ENCODE measurements at regions not wholly inside any gene's neighbourhood (a gene's known extent, or its start where the extent isn't known, plus 50 kb on each side); places are given as distances from the start of the nearest gene placed in this dataset.

GRCh38 chr5:21071986-21072385 lies 1084.0 kb upstream of the CDH18 start:
- Histone ChIP-seq H3K9ac (ENCODE audit: low read length in 2 of 2) (no peak overlapping the region), H3K4me3 (ENCODE audit: low read length in 2 of 2) (no peak overlapping the region), H3K4me1 (ENCODE audit: control insufficient read depth, insufficient read depth, low read length) (no peaks in the 10 kb centered on the region), H3K9me3 (ENCODE audit: control insufficient read depth in 2 of 2, low read length in 2 of 2) (no peaks in the 10 kb centered on the region), H3K27me3 (ENCODE audit: control insufficient read depth in 1 of 2, insufficient read depth in 2 of 2, low read length in 2 of 2) (no peaks in the 10 kb centered on the region), H3K27ac (ENCODE audit: low read length) (no peak overlapping the region), H3K36me3 (ENCODE audit: control insufficient read depth in 2 of 2, insufficient read depth in 2 of 2, low read length in 2 of 2) (no peaks in the 10 kb centered on the region)

DNA sequence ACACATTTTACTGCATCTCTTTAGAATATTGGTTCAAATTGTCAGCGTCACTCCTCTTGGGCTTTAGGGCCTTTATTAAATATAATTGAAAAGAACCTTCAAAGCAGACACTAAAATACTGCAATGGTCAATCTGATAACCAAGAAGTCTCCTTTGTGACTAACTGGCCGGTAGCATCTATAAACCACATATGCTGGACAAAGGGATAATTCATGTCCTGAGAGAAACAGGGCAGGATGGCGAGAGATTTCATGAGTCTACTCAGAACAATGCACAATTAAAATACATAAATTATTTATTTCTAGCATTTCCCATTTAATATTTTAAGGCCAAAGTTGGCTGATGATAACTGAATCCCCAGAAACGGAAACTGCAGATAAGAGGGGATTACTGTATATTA lies 1083.4 kb upstream of the CDH18 start:
- Histone ChIP-seq H3K27me3 (ENCODE audit: control insufficient read depth in 1 of 2, insufficient read depth in 2 of 2, low read length in 2 of 2) (no peaks in the 10 kb centered on the region), H3K4me3 (ENCODE audit: low read length in 2 of 2) (no peak overlapping the region), H3K36me3 (ENCODE audit: control insufficient read depth in 2 of 2, insufficient read depth in 2 of 2, low read length in 2 of 2) (no peaks in the 10 kb centered on the region), H3K9me3 (ENCODE audit: control insufficient read depth in 2 of 2, low read length in 2 of 2) (no peaks in the 10 kb centered on the region), H3K27ac (ENCODE audit: low read length) (no peak overlapping the region), H3K9ac (ENCODE audit: low read length in 2 of 2) (no peak overlapping the region), H3K4me1 (ENCODE audit: control insufficient read depth, insufficient read depth, low read length) (no peaks in the 10 kb centered on the region)

DNA sequence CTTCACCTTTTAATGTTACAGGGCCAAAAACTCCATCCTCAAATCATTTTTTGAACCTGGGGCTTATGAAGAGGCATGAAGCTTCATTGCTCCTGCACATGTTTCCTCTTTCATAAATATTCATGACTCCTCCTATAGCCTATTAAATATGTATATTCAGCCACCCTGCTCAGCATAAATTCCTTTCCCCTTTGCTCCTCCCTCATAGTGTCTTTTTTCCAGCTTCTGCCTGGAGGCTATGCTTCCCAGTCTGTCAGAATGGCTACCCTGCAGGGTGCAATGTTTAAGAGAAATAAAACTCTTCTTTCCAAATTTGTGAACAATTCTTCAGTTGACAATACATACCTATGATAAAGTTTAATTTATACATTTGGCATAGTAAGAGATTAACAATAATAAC lies 1082.9 kb upstream of the CDH18 start:
- Histone ChIP-seq H3K9me3 (ENCODE audit: control insufficient read depth in 2 of 2, low read length in 2 of 2) (no peaks in the 10 kb centered on the region), H3K27ac (ENCODE audit: low read length) (no peak overlapping the region), H3K36me3 (ENCODE audit: control insufficient read depth in 2 of 2, insufficient read depth in 2 of 2, low read length in 2 of 2) (no peaks in the 10 kb centered on the region), H3K4me3 (ENCODE audit: low read length in 2 of 2) (no peak overlapping the region), H3K4me1 (ENCODE audit: control insufficient read depth, insufficient read depth, low read length) (no peaks in the 10 kb centered on the region), H3K9ac (ENCODE audit: low read length in 2 of 2) (no peak overlapping the region), H3K27me3 (ENCODE audit: control insufficient read depth in 1 of 2, insufficient read depth in 2 of 2, low read length in 2 of 2) (no peaks in the 10 kb centered on the region)

- no peak overlapping the region for H3K4me3 ChIP-seq (ENCODE audit: low read length in 2 of 2)
- H3K9ac ChIP-seq (ENCODE audit: low read length in 2 of 2) = no peak overlapping the region
- no peaks in the 10 kb centered on the region for H3K27me3 ChIP-seq (ENCODE audit: control insufficient read depth in 1 of 2, insufficient read depth in 2 of 2, low read length in 2 of 2)
- H3K4me1 ChIP-seq (ENCODE audit: control insufficient read depth, insufficient read depth, low read length) = no peaks in the 10 kb centered on the region
- no peak overlapping the region for H3K27ac ChIP-seq (ENCODE audit: low read length)
- no peaks in the 10 kb centered on the region for H3K36me3 ChIP-seq (ENCODE audit: control insufficient read depth in 2 of 2, insufficient read depth in 2 of 2, low read length in 2 of 2)
- no peaks in the 10 kb centered on the region for H3K9me3 ChIP-seq (ENCODE audit: control insufficient read depth in 2 of 2, low read length in 2 of 2)
These were observed 1079.7 kb upstream of the CDH18 start for GRCh38 chr5:21067724-21068123.

- no peak overlapping the region for H3K9ac ChIP-seq (ENCODE audit: low read length in 2 of 2)
- no peak overlapping the region for H3K27ac ChIP-seq (ENCODE audit: low read length)
- H3K36me3 ChIP-seq (ENCODE audit: control insufficient read depth in 2 of 2, insufficient read depth in 2 of 2, low read length in 2 of 2) = no peaks in the 10 kb centered on the region
- H3K9me3 ChIP-seq (ENCODE audit: control insufficient read depth in 2 of 2, low read length in 2 of 2) = peaks cover 0 to 3% of the 10 kb centered on the region in 2 donors
- no peaks in the 10 kb centered on the region for H3K4me1 ChIP-seq (ENCODE audit: control insufficient read depth, insufficient read depth, low read length)
- no peaks in the 10 kb centered on the region for H3K27me3 ChIP-seq (ENCODE audit: control insufficient read depth in 1 of 2, insufficient read depth in 2 of 2, low read length in 2 of 2)
- no peak overlapping the region for H3K4me3 ChIP-seq (ENCODE audit: low read length in 2 of 2)
These were observed 1075.1 kb upstream of the CDH18 start for GRCh38 chr5:21063146-21063545.

DNA sequence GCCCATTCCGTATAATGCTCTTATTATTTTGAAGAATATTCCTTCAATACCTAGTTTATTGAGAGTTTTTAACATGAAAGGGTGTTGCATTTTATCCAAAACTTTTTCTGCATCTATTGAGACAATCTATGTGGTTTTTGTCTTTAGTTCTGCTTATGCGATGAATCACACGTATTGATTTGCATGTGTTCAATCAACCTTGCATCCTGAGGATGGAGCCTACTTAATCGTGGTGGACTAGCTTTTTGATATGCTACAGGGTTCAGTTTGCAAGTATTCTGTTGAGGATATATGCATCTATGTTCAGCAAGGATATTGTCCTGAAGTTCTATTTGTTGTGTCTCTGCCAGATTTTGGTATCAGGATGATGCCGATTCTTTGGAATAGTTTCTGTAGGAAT lies 1070.3 kb upstream of the CDH18 start:
- Histone ChIP-seq H3K27me3 (ENCODE audit: control insufficient read depth in 1 of 2, insufficient read depth in 2 of 2, low read length in 2 of 2) (no peaks in the 10 kb centered on the region), H3K27ac (ENCODE audit: low read length) (no peak overlapping the region), H3K9ac (ENCODE audit: low read length in 2 of 2) (no peak overlapping the region), H3K4me1 (ENCODE audit: control insufficient read depth, insufficient read depth, low read length) (no peaks in the 10 kb centered on the region), H3K4me3 (ENCODE audit: low read length in 2 of 2) (no peak overlapping the region), H3K36me3 (ENCODE audit: control insufficient read depth in 2 of 2, insufficient read depth in 2 of 2, low read length in 2 of 2) (no peaks in the 10 kb centered on the region), H3K9me3 (ENCODE audit: control insufficient read depth in 2 of 2, low read length in 2 of 2) (peaks cover 0 to 3% of the 10 kb centered on the region in 2 donors)

GRCh38 chr5:21051945-21052344 lies 1063.9 kb upstream of the CDH18 start:
- Histone ChIP-seq H3K9me3 (ENCODE audit: control insufficient read depth in 2 of 2, low read length in 2 of 2) (no peaks in the 10 kb centered on the region), H3K4me1 (ENCODE audit: control insufficient read depth, insufficient read depth, low read length) (no peaks in the 10 kb centered on the region), H3K36me3 (ENCODE audit: control insufficient read depth in 2 of 2, insufficient read depth in 2 of 2, low read length in 2 of 2) (no peaks in the 10 kb centered on the region)

GRCh38 chr5:21049901-21050300 lies 1061.9 kb upstream of the CDH18 start:
- Histone ChIP-seq H3K9ac (ENCODE audit: low read length in 2 of 2) (no peak overlapping the region), H3K36me3 (ENCODE audit: control insufficient read depth in 2 of 2, insufficient read depth in 2 of 2, low read length in 2 of 2) (no peaks in the 10 kb centered on the region), H3K4me1 (ENCODE audit: control insufficient read depth, insufficient read depth, low read length) (no peaks in the 10 kb centered on the region), H3K9me3 (ENCODE audit: control insufficient read depth in 2 of 2, low read length in 2 of 2) (no peaks in the 10 kb centered on the region), H3K27ac (ENCODE audit: low read length) (no peak overlapping the region), H3K27me3 (ENCODE audit: control insufficient read depth in 1 of 2, insufficient read depth in 2 of 2, low read length in 2 of 2) (no peaks in the 10 kb centered on the region), H3K4me3 (ENCODE audit: low read length in 2 of 2) (no peak overlapping the region)

More at GRCh38 chr5:21051945-21052344, 1063.9 kb upstream of the CDH18 start:
- no peak overlapping the region for H3K9ac ChIP-seq (ENCODE audit: low read length in 2 of 2)
- no peak overlapping the region for H3K27ac ChIP-seq (ENCODE audit: low read length)
- H3K27me3 ChIP-seq (ENCODE audit: control insufficient read depth in 1 of 2, insufficient read depth in 2 of 2, low read length in 2 of 2) = no peaks in the 10 kb centered on the region
- H3K4me3 ChIP-seq (ENCODE audit: low read length in 2 of 2) = no peak overlapping the region

DNA sequence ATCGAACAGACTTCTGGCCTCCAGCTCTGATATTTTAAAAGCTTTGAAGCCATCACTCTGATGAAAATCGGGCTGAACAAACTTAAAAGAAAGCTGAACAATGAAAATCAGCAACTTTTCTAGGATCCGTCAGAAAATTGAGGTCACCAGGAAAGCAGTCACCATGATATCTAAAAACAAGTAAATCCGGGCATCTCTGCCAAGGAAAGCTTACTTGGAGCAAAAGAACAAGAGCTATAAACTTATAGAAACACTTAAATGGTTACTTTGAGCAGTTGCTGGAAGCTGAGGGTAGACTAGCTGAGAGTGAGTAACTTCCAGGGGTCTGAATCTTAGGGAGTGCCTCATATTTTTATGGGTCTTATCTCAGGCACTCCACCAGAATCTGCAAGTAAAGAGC lies 1043.0 kb upstream of the CDH18 start:
- no peaks in the 10 kb centered on the region for H3K4me1 ChIP-seq (ENCODE audit: control insufficient read depth, insufficient read depth, low read length)
- no peak overlapping the region for H3K4me3 ChIP-seq (ENCODE audit: low read length in 2 of 2)
- H3K27ac ChIP-seq (ENCODE audit: low read length) = no peak overlapping the region
- no peaks in the 10 kb centered on the region for H3K27me3 ChIP-seq (ENCODE audit: control insufficient read depth in 1 of 2, insufficient read depth in 2 of 2, low read length in 2 of 2)
- H3K36me3 ChIP-seq (ENCODE audit: control insufficient read depth in 2 of 2, insufficient read depth in 2 of 2, low read length in 2 of 2) = no peaks in the 10 kb centered on the region
- no peaks in the 10 kb centered on the region for H3K9me3 ChIP-seq (ENCODE audit: control insufficient read depth in 2 of 2, low read length in 2 of 2)
- no peak overlapping the region for H3K9ac ChIP-seq (ENCODE audit: low read length in 2 of 2)

- no peak overlapping the region for H3K9ac ChIP-seq (ENCODE audit: low read length in 2 of 2)
- no peaks in the 10 kb centered on the region for H3K27me3 ChIP-seq (ENCODE audit: control insufficient read depth in 1 of 2, insufficient read depth in 2 of 2, low read length in 2 of 2)
- peaks cover 0 to 4% of the 10 kb centered on the region in 2 donors for H3K9me3 ChIP-seq (ENCODE audit: control insufficient read depth in 2 of 2, low read length in 2 of 2)
- H3K4me1 ChIP-seq (ENCODE audit: control insufficient read depth, insufficient read depth, low read length) = no peaks in the 10 kb centered on the region
- H3K4me3 ChIP-seq (ENCODE audit: low read length in 2 of 2) = no peak overlapping the region
- H3K36me3 ChIP-seq (ENCODE audit: control insufficient read depth in 2 of 2, insufficient read depth in 2 of 2, low read length in 2 of 2) = no peaks in the 10 kb centered on the region
- no peak overlapping the region for H3K27ac ChIP-seq (ENCODE audit: low read length)
These were observed 1037.0 kb upstream of the CDH18 start for GRCh38 chr5:21024966-21025365.

GRCh38 chr5:21013237-21013636 lies 1025.2 kb upstream of the CDH18 start:
- no peak overlapping the region for H3K9ac ChIP-seq (ENCODE audit: low read length in 2 of 2)
- H3K4me3 ChIP-seq (ENCODE audit: low read length in 2 of 2) = no peak overlapping the region
- H3K9me3 ChIP-seq (ENCODE audit: control insufficient read depth in 2 of 2, low read length in 2 of 2) = no peaks in the 10 kb centered on the region
- no peaks in the 10 kb centered on the region for H3K36me3 ChIP-seq (ENCODE audit: control insufficient read depth in 2 of 2, insufficient read depth in 2 of 2, low read length in 2 of 2)
- no peaks in the 10 kb centered on the region for H3K27me3 ChIP-seq (ENCODE audit: control insufficient read depth in 1 of 2, insufficient read depth in 2 of 2, low read length in 2 of 2)
- no peak overlapping the region for H3K27ac ChIP-seq (ENCODE audit: low read length)
- H3K4me1 ChIP-seq (ENCODE audit: control insufficient read depth, insufficient read depth, low read length) = no peaks in the 10 kb centered on the region

Measured in stomach smooth muscle (tissue), 2 donors.